ENCODE measurements at regions not wholly inside any gene's neighbourhood (a gene's known extent, or its start where the extent isn't known, plus 50 kb on each side); places are given as distances from the start of the nearest gene placed in this dataset.
A peak's percentile ranks its signal among the peaks of the same experiment; 100 is the strongest.

DNA sequence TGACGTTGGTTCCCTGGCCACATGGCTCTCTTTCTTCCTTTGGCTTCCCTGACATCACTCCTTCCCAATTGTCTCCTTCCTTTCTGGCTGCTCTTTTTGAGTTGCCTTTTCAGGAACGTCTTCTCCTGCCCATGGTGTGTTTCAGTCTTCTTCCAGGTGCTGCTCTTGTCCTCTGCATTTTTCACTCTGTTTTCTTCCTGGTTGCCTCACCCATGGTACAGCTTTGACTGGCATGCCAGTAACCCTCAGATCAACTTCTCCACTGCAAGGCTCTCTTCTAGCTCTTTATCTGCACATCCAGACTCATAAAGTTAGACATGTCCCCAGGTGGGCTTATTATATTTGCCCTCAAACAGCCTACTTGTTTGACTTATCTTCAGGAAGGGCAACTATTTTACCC, 91.0 kb upstream of the ANKH start:
- TF ChIP-seq, protein P1, sequence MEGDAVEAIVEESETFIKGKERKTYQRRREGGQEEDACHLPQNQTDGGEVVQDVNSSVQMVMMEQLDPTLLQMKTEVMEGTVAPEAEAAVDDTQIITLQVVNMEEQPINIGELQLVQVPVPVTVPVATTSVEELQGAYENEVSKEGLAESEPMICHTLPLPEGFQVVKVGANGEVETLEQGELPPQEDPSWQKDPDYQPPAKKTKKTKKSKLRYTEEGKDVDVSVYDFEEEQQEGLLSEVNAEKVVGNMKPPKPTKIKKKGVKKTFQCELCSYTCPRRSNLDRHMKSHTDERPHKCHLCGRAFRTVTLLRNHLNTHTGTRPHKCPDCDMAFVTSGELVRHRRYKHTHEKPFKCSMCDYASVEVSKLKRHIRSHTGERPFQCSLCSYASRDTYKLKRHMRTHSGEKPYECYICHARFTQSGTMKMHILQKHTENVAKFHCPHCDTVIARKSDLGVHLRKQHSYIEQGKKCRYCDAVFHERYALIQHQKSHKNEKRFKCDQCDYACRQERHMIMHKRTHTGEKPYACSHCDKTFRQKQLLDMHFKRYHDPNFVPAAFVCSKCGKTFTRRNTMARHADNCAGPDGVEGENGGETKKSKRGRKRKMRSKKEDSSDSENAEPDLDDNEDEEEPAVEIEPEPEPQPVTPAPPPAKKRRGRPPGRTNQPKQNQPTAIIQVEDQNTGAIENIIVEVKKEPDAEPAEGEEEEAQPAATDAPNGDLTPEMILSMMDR (IDR thresholded peaks at IDR 0.05; ENCODE audit: low read length, missing control alignments): no peak
- no peak for DNase-seq (ENCODE audit: low read depth)
- no peak overlapping the region for H3K4me3 ChIP-seq (replicated peaks; ENCODE audit: low read depth, low read length)

- H3K4me3 ChIP-seq (replicated peaks; ENCODE audit: low read depth, low read length): no peak overlapping the region
- TF ChIP-seq, protein P1 (IDR thresholded peaks at IDR 0.05; ENCODE audit: low read length, missing control alignments): no peak
- no peak for DNase-seq (ENCODE audit: low read depth)
Observed at GRCh38 chr5:14960120-14960462, 88.5 kb upstream of the ANKH start.

DNA sequence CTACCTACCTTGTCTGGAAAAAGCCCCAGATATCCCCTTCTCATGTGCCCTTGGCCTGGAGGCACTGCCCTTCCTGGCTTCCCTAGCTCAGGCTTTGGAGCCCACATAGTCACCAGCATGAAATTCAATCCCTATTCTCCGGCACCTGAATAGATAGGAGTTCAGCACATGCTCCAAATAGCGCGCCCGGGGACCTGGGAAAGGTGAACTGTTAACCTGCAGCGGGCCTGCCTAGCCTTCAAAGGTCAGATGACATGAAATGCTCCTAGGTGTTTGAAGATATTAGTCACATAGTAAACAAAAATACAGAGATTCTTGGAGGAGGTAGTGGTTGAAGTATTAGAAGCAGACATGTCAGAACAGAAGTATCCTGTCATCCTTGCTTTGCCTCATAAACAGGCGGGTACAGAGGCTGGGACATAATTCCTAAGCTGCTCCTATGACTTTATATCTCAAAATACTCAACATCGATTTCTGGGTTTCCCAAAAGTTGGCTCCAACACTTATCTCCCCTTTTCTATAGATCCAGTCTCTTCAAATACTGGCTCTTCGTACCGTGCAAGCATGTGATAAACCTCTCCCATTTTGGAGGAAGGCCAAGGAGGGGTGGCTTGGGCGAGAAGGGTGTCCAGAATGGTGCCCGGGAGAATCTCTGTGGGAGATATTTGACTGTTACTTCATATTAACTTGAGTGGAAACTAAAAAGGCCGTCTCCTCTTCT, 88.0 kb upstream of the ANKH start:
- no peak overlapping the region for H3K4me3 ChIP-seq (replicated peaks; ENCODE audit: low read depth, low read length)
- TF ChIP-seq, protein P1 (IDR thresholded peaks at IDR 0.05; ENCODE audit: low read length, missing control alignments): no peak
- DNase-seq (ENCODE audit: low read depth): no peak

DNA sequence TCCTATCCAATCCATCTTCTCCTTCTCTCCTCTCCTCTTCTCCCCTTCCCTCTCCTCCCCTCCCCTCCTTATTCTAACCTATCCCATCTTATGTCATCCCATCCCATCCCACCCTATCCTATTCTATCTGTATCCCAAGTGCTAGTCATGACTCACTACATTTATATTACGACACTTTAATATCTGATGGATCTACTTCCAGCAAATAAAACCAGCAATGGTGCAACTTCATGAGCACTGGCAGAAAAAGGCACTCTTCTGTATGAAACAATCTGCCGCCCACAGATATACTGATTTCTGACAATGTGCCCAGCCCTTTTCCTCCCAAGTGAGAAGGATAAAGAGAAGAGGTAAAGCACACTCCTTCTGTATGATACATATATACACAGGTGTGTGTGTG, 86.6 kb upstream of the ANKH start:
- no peak overlapping the region for H3K4me3 ChIP-seq (replicated peaks; ENCODE audit: low read depth, low read length)
- TF ChIP-seq, protein P1 (IDR thresholded peaks at IDR 0.05; ENCODE audit: low read length, missing control alignments): no peak
- peak; percentile 24 for DNase-seq (ENCODE audit: low read depth)

GRCh38 chr5:14956423-14957046, 85.0 kb upstream of the ANKH start:
- TF ChIP-seq, protein P1 (IDR thresholded peaks at IDR 0.05; ENCODE audit: low read length, missing control alignments): no peak
- no peak overlapping the region for H3K4me3 ChIP-seq (replicated peaks; ENCODE audit: low read depth, low read length)
- no peak for DNase-seq (ENCODE audit: low read depth)

DNA sequence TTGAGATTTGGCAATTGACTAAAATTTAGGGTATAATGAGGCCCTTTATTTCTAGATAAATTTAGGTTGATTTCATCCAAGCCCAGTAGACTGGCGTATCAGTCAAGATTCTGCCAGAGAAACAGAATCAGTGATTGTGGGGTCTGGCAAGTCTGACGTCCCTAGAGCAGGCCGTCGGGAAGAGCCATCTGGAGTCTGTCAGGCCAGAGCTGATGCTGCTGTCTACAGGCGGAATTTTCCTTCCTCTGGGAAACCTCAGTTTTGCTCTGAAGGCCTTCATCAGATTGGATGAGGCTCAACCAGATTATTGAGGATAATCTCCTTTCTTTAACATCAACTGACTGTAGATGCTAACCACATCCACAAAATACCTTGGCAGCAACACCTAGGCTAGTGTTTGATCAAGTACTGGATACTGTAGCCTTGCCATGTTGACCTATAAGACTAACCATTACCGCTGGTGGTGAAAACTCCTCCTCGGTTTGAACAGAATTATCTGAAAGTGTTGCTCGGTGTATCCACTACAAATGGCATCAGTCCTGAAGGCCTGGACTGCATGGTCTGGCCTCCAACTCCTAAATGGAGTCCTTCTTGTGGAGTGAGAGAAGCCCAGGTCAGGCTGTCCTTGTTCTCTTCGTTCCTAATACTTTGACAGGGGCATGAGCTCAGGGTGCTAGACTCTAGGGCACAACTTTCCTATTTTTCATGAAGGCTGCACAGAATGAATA, 83.2 kb upstream of the ANKH start:
- H3K4me3 ChIP-seq (replicated peaks; ENCODE audit: low read depth, low read length): no peak overlapping the region
- DNase-seq (ENCODE audit: low read depth): no peak
- TF ChIP-seq, protein P1 (IDR thresholded peaks at IDR 0.05; ENCODE audit: low read length, missing control alignments): no peak
